Calu3 (cell line): ENCODE measurements at regions not wholly inside any gene's neighbourhood (a gene's known extent, or its start where the extent isn't known, plus 50 kb on each side); places are given as distances from the start of the nearest gene placed in this dataset.

Experiments
- BruUV-seq: library from RNA; stranded (reverse); fragments of 400-500 nt; replicated peaks from 2 replicates; lab custom pipeline; 2021; lab: Mats Ljungman, UMichigan
- CTCF ChIA-PET: fragments of 300-600 bp; sonication (Branson Sonifier 250); formaldehyde crosslinking; loops from one replicate; lab custom pipeline; 2022; ENCODE audit warnings: antibody characterized with exemption; lab: Charles Lee
- DNase-seq: peaks from one replicate; pipeline ENCODE4 v3.0.0; 2022
- H3K27ac Mint-ChIP-seq: one replicate; pipeline ENCODE4 v1.8.0; 2022; ENCODE audit warnings: mixed read lengths; ENCODE audit not compliant: unreplicated experiment
- H3K27me3 Mint-ChIP-seq: one replicate; pipeline ENCODE4 v1.8.0; 2022; ENCODE audit warnings: mixed read lengths; ENCODE audit not compliant: unreplicated experiment
- H3K36me3 Mint-ChIP-seq: one replicate; pipeline ENCODE4 v1.8.0; 2022; ENCODE audit warnings: mild to moderate bottlenecking, moderate library complexity, mixed read lengths; ENCODE audit not compliant: insufficient read depth, unreplicated experiment
- H3K4me1 Mint-ChIP-seq: one replicate; pipeline ENCODE4 v1.8.0; 2022; ENCODE audit warnings: mild to moderate bottlenecking, low read depth, mixed read lengths; ENCODE audit not compliant: unreplicated experiment
- H3K4me3 Mint-ChIP-seq: one replicate; pipeline ENCODE4 v1.8.0; 2022; ENCODE audit warnings: mild to moderate bottlenecking, low read depth, moderate library complexity, mixed read lengths; ENCODE audit not compliant: unreplicated experiment
- H3K9me3 Mint-ChIP-seq: one replicate; pipeline ENCODE4 v1.8.0; 2022; ENCODE audit warnings: low read depth, mixed read lengths; ENCODE audit not compliant: unreplicated experiment
- CTCF ChIP-seq: fragments of 200-600 bp; IDR thresholded peaks from one replicate; pipeline ENCODE4 v1.8.0; 2022; ENCODE audit warnings: antibody characterized with exemption; ENCODE audit not compliant: unreplicated experiment
- intact Hi-C: fragments of 100-400 bp; cut with micrococcal nuclease; formaldehyde crosslinking; loops from one replicate; pipeline ENCODE4 v1.10.0; 2022; ENCODE audit not compliant: unreplicated experiment

- H3K27me3 Mint-ChIP-seq, result no peaks in the 10 kb centered on the region
- no TSS peak for BruUV-seq
- no peak overlapping the region for H3K27ac Mint-ChIP-seq
- no peak overlapping the region for H3K4me3 Mint-ChIP-seq
- H3K4me1 Mint-ChIP-seq, result no peaks in the 10 kb centered on the region
- DNase-seq, result no peak
- no peak for TF ChIP-seq CTCF
- CTCF ChIA-PET, result no interaction called here
- peaks cover 5% of the 10 kb centered on the region for H3K9me3 Mint-ChIP-seq
- H3K36me3 Mint-ChIP-seq, result no peaks in the 10 kb centered on the region
- intact Hi-C loops, result no loop called here
These were observed 392.6 kb upstream of the EPHA5 start for GRCh38 chr4:66062921-66063320.

GRCh38 chr4:66062044-66062443 is 391.8 kb upstream of the EPHA5 start:
- intact Hi-C loops, result no loop called here
- H3K9me3 Mint-ChIP-seq, result peaks cover 8% of the 10 kb centered on the region
- no TSS peak for BruUV-seq
- DNase-seq, result no peak
- CTCF ChIA-PET, result no interaction called here
- no peak overlapping the region for H3K27ac Mint-ChIP-seq
- TF ChIP-seq CTCF, result no peak
- H3K36me3 Mint-ChIP-seq, result no peaks in the 10 kb centered on the region
- H3K27me3 Mint-ChIP-seq, result no peaks in the 10 kb centered on the region
- no peak overlapping the region for H3K4me3 Mint-ChIP-seq
- no peaks in the 10 kb centered on the region for H3K4me1 Mint-ChIP-seq

GRCh38 chr4:66059556-66059955 is 389.3 kb upstream of the EPHA5 start:
- Mint-ChIP-seq H3K27me3 (no peaks in the 10 kb centered on the region), H3K27ac (no peak overlapping the region), H3K4me3 (no peak overlapping the region), H3K36me3 (no peaks in the 10 kb centered on the region), H3K4me1 (no peaks in the 10 kb centered on the region), H3K9me3 (peaks cover 10% of the 10 kb centered on the region)
- CTCF ChIA-PET, result no interaction called here
- intact Hi-C loops, result no loop called here
- no TSS peak for BruUV-seq
- no peak for TF ChIP-seq CTCF
- DNase-seq, result no peak

GRCh38 chr4:66059136-66059535 is 388.8 kb upstream of the EPHA5 start:
- intact Hi-C loops, result no loop called here
- BruUV-seq, result no TSS peak
- H3K27ac Mint-ChIP-seq, result no peak overlapping the region
- H3K9me3 Mint-ChIP-seq, result peaks cover 10% of the 10 kb centered on the region
- no peak for DNase-seq
- no peaks in the 10 kb centered on the region for H3K36me3 Mint-ChIP-seq
- no peaks in the 10 kb centered on the region for H3K27me3 Mint-ChIP-seq
- no peak for TF ChIP-seq CTCF
- CTCF ChIA-PET, result no interaction called here
- H3K4me1 Mint-ChIP-seq, result no peaks in the 10 kb centered on the region
- no peak overlapping the region for H3K4me3 Mint-ChIP-seq

- no peak overlapping the region for H3K27ac Mint-ChIP-seq
- H3K4me3 Mint-ChIP-seq, result no peak overlapping the region
- TF ChIP-seq CTCF, result no peak
- peaks cover 9% of the 10 kb centered on the region for H3K9me3 Mint-ChIP-seq
- no TSS peak for BruUV-seq
- H3K36me3 Mint-ChIP-seq, result no peaks in the 10 kb centered on the region
- no peaks in the 10 kb centered on the region for H3K27me3 Mint-ChIP-seq
- CTCF ChIA-PET, result no interaction called here
- intact Hi-C loops, result no loop called here
- no peak for DNase-seq
- no peaks in the 10 kb centered on the region for H3K4me1 Mint-ChIP-seq
These were observed 385.7 kb upstream of the EPHA5 start for GRCh38 chr4:66055999-66056398.
